ENCODE measurements at regions not wholly inside any gene's neighbourhood (a gene's known extent, or its start where the extent isn't known, plus 50 kb on each side); places are given as distances from the start of the nearest gene placed in this dataset.

DNA sequence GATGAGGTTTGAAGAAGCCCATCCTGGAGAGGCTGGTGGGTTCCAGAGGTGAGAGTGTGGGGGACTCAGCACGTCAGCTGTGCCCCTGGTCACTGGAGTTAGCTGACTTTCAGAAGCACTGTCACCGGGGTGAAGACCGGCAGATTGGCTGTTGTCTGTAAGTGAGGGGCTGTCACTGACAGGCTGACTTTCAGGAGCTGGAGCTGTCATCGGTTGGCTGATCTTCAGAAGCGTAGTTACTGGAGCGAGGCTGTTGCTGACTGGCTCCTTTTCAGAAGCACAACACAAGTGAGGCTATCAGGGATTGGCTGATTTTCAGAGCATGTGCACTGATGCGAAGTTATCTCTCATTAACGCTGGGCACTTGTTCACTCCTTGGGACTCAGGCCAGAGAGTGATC lies 738.4 kb upstream of the ID2 start:
- TF ChIP-seq, protein P1, sequence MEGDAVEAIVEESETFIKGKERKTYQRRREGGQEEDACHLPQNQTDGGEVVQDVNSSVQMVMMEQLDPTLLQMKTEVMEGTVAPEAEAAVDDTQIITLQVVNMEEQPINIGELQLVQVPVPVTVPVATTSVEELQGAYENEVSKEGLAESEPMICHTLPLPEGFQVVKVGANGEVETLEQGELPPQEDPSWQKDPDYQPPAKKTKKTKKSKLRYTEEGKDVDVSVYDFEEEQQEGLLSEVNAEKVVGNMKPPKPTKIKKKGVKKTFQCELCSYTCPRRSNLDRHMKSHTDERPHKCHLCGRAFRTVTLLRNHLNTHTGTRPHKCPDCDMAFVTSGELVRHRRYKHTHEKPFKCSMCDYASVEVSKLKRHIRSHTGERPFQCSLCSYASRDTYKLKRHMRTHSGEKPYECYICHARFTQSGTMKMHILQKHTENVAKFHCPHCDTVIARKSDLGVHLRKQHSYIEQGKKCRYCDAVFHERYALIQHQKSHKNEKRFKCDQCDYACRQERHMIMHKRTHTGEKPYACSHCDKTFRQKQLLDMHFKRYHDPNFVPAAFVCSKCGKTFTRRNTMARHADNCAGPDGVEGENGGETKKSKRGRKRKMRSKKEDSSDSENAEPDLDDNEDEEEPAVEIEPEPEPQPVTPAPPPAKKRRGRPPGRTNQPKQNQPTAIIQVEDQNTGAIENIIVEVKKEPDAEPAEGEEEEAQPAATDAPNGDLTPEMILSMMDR (IDR thresholded peaks at IDR 0.05; ENCODE audit: unreplicated experiment in 3 of 3) = no peak
- Mint-ChIP-seq H3K9me3 (peaks cover 9% of the 10 kb centered on the region), H3K36me3 (ENCODE audit: low read depth) (no peaks in the 10 kb centered on the region), H3K4me3 (no peak overlapping the region), H3K27me3 (ENCODE audit: low read depth) (no peaks in the 10 kb centered on the region), H3K27ac (no peak overlapping the region), H3K4me1 (peaks cover 13% of the 10 kb centered on the region)

DNA sequence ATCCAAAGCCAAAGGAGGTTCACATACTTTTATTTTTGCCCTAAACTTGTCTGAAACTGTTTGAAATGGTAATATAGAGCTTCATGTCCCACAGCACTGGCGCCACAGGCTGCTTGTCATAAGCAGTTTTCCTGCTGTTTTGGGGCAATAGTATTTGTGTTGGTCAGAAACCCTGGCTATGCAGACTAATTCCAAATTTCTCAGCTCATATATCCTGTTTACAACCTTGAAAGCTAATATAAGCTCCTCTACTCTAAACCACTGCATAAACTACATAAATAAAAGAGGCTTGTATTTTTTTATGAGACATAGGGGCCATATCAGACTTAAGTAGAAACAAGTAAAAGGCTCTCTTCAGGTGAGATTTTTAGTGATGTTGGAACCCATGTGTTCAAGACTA lies 736.8 kb upstream of the ID2 start:
- TF ChIP-seq, protein P1 (IDR thresholded peaks at IDR 0.05; ENCODE audit: unreplicated experiment in 3 of 3) = no peak
- H3K27me3 Mint-ChIP-seq (ENCODE audit: low read depth) = no peaks in the 10 kb centered on the region
- H3K27ac Mint-ChIP-seq = peak overlapping the region in 1 of 3 experiments; percentile 13
- H3K36me3 Mint-ChIP-seq (ENCODE audit: low read depth) = no peaks in the 10 kb centered on the region
- peaks cover 28% of the 10 kb centered on the region for H3K4me1 Mint-ChIP-seq
- H3K4me3 Mint-ChIP-seq = no peak overlapping the region
- H3K9me3 Mint-ChIP-seq = peaks cover 5% of the 10 kb centered on the region

DNA sequence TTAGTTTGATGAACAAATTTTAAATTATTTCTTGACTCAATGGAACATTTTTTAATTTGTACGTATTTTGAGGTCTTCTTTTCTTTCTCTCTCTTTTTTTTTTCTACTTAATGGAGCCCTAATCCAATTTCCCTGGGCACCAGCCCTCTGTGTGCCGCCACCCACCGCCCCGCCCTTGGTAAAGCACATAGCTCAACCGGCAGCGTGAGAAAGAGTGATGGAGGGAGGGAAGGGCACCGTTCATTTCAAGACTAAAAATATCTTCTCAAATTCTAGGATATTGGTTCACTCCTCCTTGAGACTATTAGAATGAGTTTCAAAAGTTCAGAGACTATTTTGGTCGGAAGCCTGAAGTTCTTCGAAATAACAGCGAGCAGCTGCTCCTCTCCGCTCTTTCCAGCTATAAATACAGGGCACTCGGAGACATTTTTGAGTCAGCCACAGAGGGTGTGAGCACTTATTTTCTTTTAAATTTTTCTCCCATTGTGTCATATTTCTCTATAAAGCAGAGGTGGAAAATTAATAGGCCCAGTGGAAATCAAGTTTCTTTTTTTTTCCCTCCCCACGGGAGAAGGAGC lies 731.7 kb upstream of the ID2 start:
- no peaks in the 10 kb centered on the region for H3K9me3 Mint-ChIP-seq
- peak overlapping the region in 1 of 3 experiments; percentile 53 for H3K4me3 Mint-ChIP-seq
- H3K4me1 Mint-ChIP-seq = peaks cover 38% of the 10 kb centered on the region
- H3K27me3 Mint-ChIP-seq (ENCODE audit: low read depth) = peaks cover 3% of the 10 kb centered on the region
- H3K27ac Mint-ChIP-seq = peak overlapping the region in 2 of 3 experiments; percentile 71 to 73
- no peaks in the 10 kb centered on the region for H3K36me3 Mint-ChIP-seq (ENCODE audit: low read depth)
- TF ChIP-seq, protein P1 (IDR thresholded peaks at IDR 0.05; ENCODE audit: unreplicated experiment in 3 of 3) = no peak

DNA sequence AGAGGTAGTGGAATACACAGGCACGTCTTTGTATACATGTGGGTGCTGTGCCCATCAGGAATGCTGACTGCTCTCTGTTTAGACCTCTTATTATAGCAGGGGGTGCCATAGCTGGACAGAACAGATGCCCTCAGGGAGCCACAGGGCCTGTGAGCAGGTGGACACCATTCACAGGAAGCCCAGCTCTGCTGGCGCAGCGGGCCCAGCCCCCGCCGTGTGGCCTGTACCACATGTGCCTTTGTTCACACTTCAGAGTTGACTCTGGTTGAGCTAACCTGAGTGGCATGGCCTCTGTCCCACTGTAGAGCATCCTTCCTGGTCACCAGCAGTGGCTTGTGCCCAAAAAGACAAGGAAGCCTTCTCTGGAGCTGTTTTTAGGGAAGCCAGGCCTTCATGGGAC lies 730.9 kb upstream of the ID2 start:
- Mint-ChIP-seq H3K27ac (no peak overlapping the region), H3K4me3 (no peak overlapping the region), H3K4me1 (peaks cover 41% of the 10 kb centered on the region), H3K27me3 (ENCODE audit: low read depth) (peaks cover 10% of the 10 kb centered on the region), H3K36me3 (ENCODE audit: low read depth) (no peaks in the 10 kb centered on the region), H3K9me3 (no peaks in the 10 kb centered on the region)
- TF ChIP-seq, protein P1 (IDR thresholded peaks at IDR 0.05; ENCODE audit: unreplicated experiment in 3 of 3) = no peak

DNA sequence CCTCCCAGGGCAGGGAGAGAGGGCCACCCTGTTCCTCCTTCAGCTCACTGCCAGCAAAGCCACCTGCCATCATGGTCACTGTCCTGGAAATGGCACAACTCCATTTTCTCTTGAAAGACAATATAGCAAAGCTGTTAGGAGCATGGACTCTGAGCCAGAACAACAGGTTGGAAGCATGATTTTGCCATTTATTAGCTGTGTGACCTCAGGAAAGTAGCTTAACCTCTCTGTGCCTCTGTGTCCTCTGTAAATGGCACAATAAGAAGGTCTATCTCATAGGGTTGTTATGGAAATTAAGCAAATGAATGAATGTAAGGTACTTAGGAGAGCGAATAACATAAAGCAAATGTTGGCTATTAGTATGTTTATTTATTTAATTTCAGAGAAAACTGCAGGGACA lies 730.4 kb upstream of the ID2 start:
- TF ChIP-seq, protein P1 (IDR thresholded peaks at IDR 0.05; ENCODE audit: unreplicated experiment in 3 of 3) = no peak
- Mint-ChIP-seq H3K4me3 (no peak overlapping the region), H3K27me3 (ENCODE audit: low read depth) (peaks cover 13% of the 10 kb centered on the region), H3K36me3 (ENCODE audit: low read depth) (no peaks in the 10 kb centered on the region), H3K9me3 (no peaks in the 10 kb centered on the region), H3K4me1 (peaks cover 44% of the 10 kb centered on the region), H3K27ac (no peak overlapping the region)

DNA sequence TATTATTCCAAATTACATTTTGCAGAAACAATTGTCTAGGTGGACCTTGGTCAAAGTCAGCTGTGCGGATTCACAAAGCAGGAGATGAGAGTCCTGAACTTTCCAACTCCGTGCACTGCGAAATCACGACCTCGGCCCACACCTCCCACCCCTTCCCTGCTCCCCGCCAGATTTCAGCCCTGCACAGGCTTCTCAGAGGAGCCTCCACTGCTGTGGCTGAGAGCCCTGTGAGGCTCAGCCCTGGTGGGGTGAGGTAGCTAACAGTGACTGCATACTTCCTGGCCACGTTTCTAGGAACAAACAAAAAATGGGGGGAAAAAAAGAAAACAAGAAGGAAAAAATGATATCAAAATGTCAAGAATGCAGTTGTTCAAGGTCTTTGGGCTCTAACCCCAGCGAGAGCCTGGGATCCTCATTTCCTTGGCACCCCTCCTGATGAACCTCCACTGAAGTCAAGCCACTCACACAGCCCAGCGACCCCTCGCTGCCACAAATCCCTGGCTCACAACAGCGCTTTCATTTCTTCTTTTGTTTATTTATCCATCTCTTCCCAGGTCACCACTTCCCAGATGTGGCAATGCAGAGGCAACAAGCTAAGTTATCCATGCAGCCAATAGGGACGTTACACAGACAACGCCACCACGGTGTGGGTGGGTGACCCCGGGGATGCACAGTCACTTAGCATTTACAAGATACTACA lies 729.7 kb upstream of the ID2 start:
- Mint-ChIP-seq H3K27me3 (ENCODE audit: low read depth) (peaks cover 17% of the 10 kb centered on the region), H3K9me3 (no peaks in the 10 kb centered on the region), H3K4me3 (no peak overlapping the region), H3K27ac (peak overlapping the region in 1 of 3 experiments; percentile 51), H3K36me3 (ENCODE audit: low read depth) (no peaks in the 10 kb centered on the region), H3K4me1 (peaks cover 43% of the 10 kb centered on the region)
- TF ChIP-seq, protein P1 (IDR thresholded peaks at IDR 0.05; ENCODE audit: unreplicated experiment in 3 of 3) = no peak

Data from nephron (organoid).